A549 (cell line): ENCODE measurements at regions not wholly inside any gene's neighbourhood (a gene's known extent, or its start where the extent isn't known, plus 50 kb on each side); places are given as distances from the start of the nearest gene placed in this dataset.

Source experiments
- BHLHE40 ChIP-seq: IDR thresholded peaks from 2 replicates; pipeline ENCODE4 v1.6.1; 2012; ENCODE audit warnings: low read depth, low read length, inconsistent platforms
- CEBPB ChIP-seq, 2 experiments: fragments of >200 bp in 1 of 2; sonication (Bioruptor Twin) in 1 of 2; formaldehyde crosslinking in 1 of 2; IDR thresholded peaks; 2 replicates each; pipeline ENCODE4 v1.6.1; 2012 to 2016
- CTCF ChIP-seq: fragments of >200 bp; sonication (Bioruptor Twin); formaldehyde crosslinking; IDR thresholded peaks from 3 replicates; pipeline ENCODE4 v1.5.1; 2016
- ESRRA ChIP-seq: fragments of 150-350 bp; IDR thresholded peaks from 2 replicates; pipeline ENCODE4 v1.6.1; 2014; ENCODE audit warnings: mild to moderate bottlenecking, low read length, borderline replicate concordance
- JUN ChIP-seq, 2 experiments: fragments of >200 bp; sonication (Bioruptor Twin); formaldehyde crosslinking; IDR thresholded peaks; 2 replicates in 1 of 2; 3 replicates in 1 of 2; pipeline ENCODE4 v1.6.1; 2016 to 2017
- POLR2A ChIP-seq: IDR thresholded peaks from 2 replicates; pipeline ENCODE4 v1.6.1; 2012; ENCODE audit warnings: mild to moderate bottlenecking, low read length
- RAD21 ChIP-seq, 2 experiments: fragments of >200 bp in 1 of 2; sonication (Bioruptor Twin) in 1 of 2; formaldehyde crosslinking in 1 of 2; IDR thresholded peaks in 1 of 2; conservative IDR thresholded peaks in 1 of 2; 2 replicates in 1 of 2; 3 replicates in 1 of 2; pipeline ENCODE4 v1.6.1; 2012 to 2018; ENCODE audit warnings: inconsistent platforms in 1 of 2
- REST ChIP-seq: fragments of 200-600 bp; sonication (generic); IDR thresholded peaks from 2 replicates; pipeline ENCODE4 v1.6.1; 2016; ENCODE audit warnings: antibody characterized with exemption, mild to moderate bottlenecking, moderate library complexity

GRCh38 chr15:96261575-96262034 is 68.9 kb upstream of the NR2F2 start:
- TF ChIP-seq REST, result no peak
- TF ChIP-seq CTCF, result no peak
- TF ChIP-seq BHLHE40, result no peak
- TF ChIP-seq POLR2A, result no peak
- TF ChIP-seq ESRRA, result no peak
- no peak for TF ChIP-seq CEBPB (IDR thresholded peaks at IDR 0.05)
- no peak for TF ChIP-seq JUN (IDR thresholded peaks at IDR 0.05)
- no peak; a peak in 1 of 5 replicates for TF ChIP-seq RAD21 (conservative IDR thresholded peaks at IDR 0.05 in 1 of 2, IDR thresholded peaks at IDR 0.05 in 1 of 2)
